ENCODE measurements at regions not wholly inside any gene's neighbourhood (a gene's known extent, or its start where the extent isn't known, plus 50 kb on each side); places are given as distances from the start of the nearest gene placed in this dataset.

GRCh38 chr13:76725896-76726295 lies 160.3 kb downstream of the KCTD12 start:
- peak overlapping the region; percentile 7 for H3K27ac Mint-ChIP-seq (ENCODE audit: unreplicated experiment)
- TF ChIP-seq CTCF (IDR thresholded peaks at IDR 0.05), result no peak
- H3K36me3 Mint-ChIP-seq (ENCODE audit: unreplicated experiment), result no peaks in the 10 kb centered on the region
- peaks cover 6% of the 10 kb centered on the region for H3K9me3 Mint-ChIP-seq (ENCODE audit: unreplicated experiment)
- DNase-seq (ENCODE audit: extremely low spot score, unreplicated experiment), result no peak
- H3K27me3 Mint-ChIP-seq (ENCODE audit: unreplicated experiment), result no peaks in the 10 kb centered on the region
- H3K4me3 Mint-ChIP-seq (ENCODE audit: unreplicated experiment), result no peak overlapping the region
- peaks cover 15% of the 10 kb centered on the region for H3K4me1 Mint-ChIP-seq (ENCODE audit: unreplicated experiment)

- Mint-ChIP-seq H3K4me3 (ENCODE audit: unreplicated experiment) (no peak overlapping the region), H3K27me3 (ENCODE audit: unreplicated experiment) (no peaks in the 10 kb centered on the region), H3K9me3 (ENCODE audit: unreplicated experiment) (peaks cover 6% of the 10 kb centered on the region), H3K27ac (ENCODE audit: unreplicated experiment) (peak overlapping the region; percentile 3), H3K4me1 (ENCODE audit: unreplicated experiment) (peaks cover 14% of the 10 kb centered on the region), H3K36me3 (ENCODE audit: unreplicated experiment) (no peaks in the 10 kb centered on the region)
- DNase-seq (ENCODE audit: extremely low spot score, unreplicated experiment), result no peak
- no peak for TF ChIP-seq CTCF (IDR thresholded peaks at IDR 0.05)
These were observed 161.0 kb downstream of the KCTD12 start for GRCh38 chr13:76725211-76725610.

- no peak overlapping the region for H3K4me3 Mint-ChIP-seq (ENCODE audit: unreplicated experiment)
- no peak overlapping the region for H3K27ac Mint-ChIP-seq (ENCODE audit: unreplicated experiment)
- H3K27me3 Mint-ChIP-seq (ENCODE audit: unreplicated experiment), result no peaks in the 10 kb centered on the region
- H3K9me3 Mint-ChIP-seq (ENCODE audit: unreplicated experiment), result peaks cover 6% of the 10 kb centered on the region
- DNase-seq (ENCODE audit: extremely low spot score, unreplicated experiment), result no peak
- TF ChIP-seq CTCF (IDR thresholded peaks at IDR 0.05), result no peak
- H3K36me3 Mint-ChIP-seq (ENCODE audit: unreplicated experiment), result no peaks in the 10 kb centered on the region
- peaks cover 11% of the 10 kb centered on the region for H3K4me1 Mint-ChIP-seq (ENCODE audit: unreplicated experiment)
These were observed 161.8 kb downstream of the KCTD12 start for GRCh38 chr13:76724421-76724820.

- H3K9me3 Mint-ChIP-seq (ENCODE audit: unreplicated experiment), result peaks cover 6% of the 10 kb centered on the region
- H3K27me3 Mint-ChIP-seq (ENCODE audit: unreplicated experiment), result no peaks in the 10 kb centered on the region
- no peak overlapping the region for H3K27ac Mint-ChIP-seq (ENCODE audit: unreplicated experiment)
- no peak for TF ChIP-seq CTCF (IDR thresholded peaks at IDR 0.05)
- H3K4me1 Mint-ChIP-seq (ENCODE audit: unreplicated experiment), result peaks cover 11% of the 10 kb centered on the region
- no peak for DNase-seq (ENCODE audit: extremely low spot score, unreplicated experiment)
- H3K36me3 Mint-ChIP-seq (ENCODE audit: unreplicated experiment), result no peaks in the 10 kb centered on the region
- no peak overlapping the region for H3K4me3 Mint-ChIP-seq (ENCODE audit: unreplicated experiment)
These were observed 162.5 kb downstream of the KCTD12 start for GRCh38 chr13:76723551-76724232.

GRCh38 chr13:76722782-76723181 lies 163.4 kb downstream of the KCTD12 start:
- no peak for DNase-seq (ENCODE audit: extremely low spot score, unreplicated experiment)
- peaks cover 3% of the 10 kb centered on the region for H3K27me3 Mint-ChIP-seq (ENCODE audit: unreplicated experiment)
- H3K4me3 Mint-ChIP-seq (ENCODE audit: unreplicated experiment), result no peak overlapping the region
- H3K9me3 Mint-ChIP-seq (ENCODE audit: unreplicated experiment), result peaks cover 6% of the 10 kb centered on the region
- no peak for TF ChIP-seq CTCF (IDR thresholded peaks at IDR 0.05)
- H3K4me1 Mint-ChIP-seq (ENCODE audit: unreplicated experiment), result peaks cover 11% of the 10 kb centered on the region
- no peak overlapping the region for H3K27ac Mint-ChIP-seq (ENCODE audit: unreplicated experiment)
- no peaks in the 10 kb centered on the region for H3K36me3 Mint-ChIP-seq (ENCODE audit: unreplicated experiment)
